ENCODE measurements at regions not wholly inside any gene's neighbourhood (a gene's known extent, or its start where the extent isn't known, plus 50 kb on each side); places are given as distances from the start of the nearest gene placed in this dataset.
"Not testable (repeated sequence)": the region's sequence is repeated elsewhere in the genome, so short reads cannot be mapped to it uniquely, and the experiment has no call there.

GRCh38 chr2:13699939-13700338 is 932.6 kb upstream of the LRATD1 start:
- not testable (repeated sequence) for DNase-seq (ENCODE audit: low read depth)

GRCh38 chr2:13711154-13711553 is 921.4 kb upstream of the LRATD1 start:
- DNase-seq (ENCODE audit: low read depth): no peak

- DNase-seq (ENCODE audit: low read depth): no peak
Measured at GRCh38 chr2:13714466-13714865, 918.1 kb upstream of the LRATD1 start.

- no peak for DNase-seq (ENCODE audit: low read depth)
Measured at GRCh38 chr2:13725945-13726344, 906.6 kb upstream of the LRATD1 start.

GRCh38 chr2:13745330-13745729 is 887.2 kb upstream of the LRATD1 start:
- DNase-seq (ENCODE audit: low read depth): no peak

GRCh38 chr2:13751955-13752354 is 880.6 kb upstream of the LRATD1 start:
- no peak for DNase-seq (ENCODE audit: low read depth)

- no peak for DNase-seq (ENCODE audit: low read depth)
Measured at GRCh38 chr2:13758412-13758811, 874.1 kb upstream of the LRATD1 start.

- DNase-seq (ENCODE audit: low read depth): no peak
Measured at GRCh38 chr2:13768274-13768673, 864.2 kb upstream of the LRATD1 start.

GRCh38 chr2:13770279-13770678 is 862.2 kb upstream of the LRATD1 start:
- no peak for DNase-seq (ENCODE audit: low read depth)

- DNase-seq (ENCODE audit: low read depth): no peak
Measured at GRCh38 chr2:13779996-13780395, 852.5 kb upstream of the LRATD1 start.

- no peak for DNase-seq (ENCODE audit: low read depth)
Measured at GRCh38 chr2:13791019-13791547, 841.4 kb upstream of the LRATD1 start.

- no peak for DNase-seq (ENCODE audit: low read depth)
Measured at GRCh38 chr2:13806539-13806938, 826.0 kb upstream of the LRATD1 start.

GRCh38 chr2:13813236-13813635 is 819.3 kb upstream of the LRATD1 start:
- no peak for DNase-seq (ENCODE audit: low read depth)

- no peak for DNase-seq (ENCODE audit: low read depth)
Measured at GRCh38 chr2:13818002-13818401, 814.5 kb upstream of the LRATD1 start.

- DNase-seq (ENCODE audit: low read depth): no peak
Measured at GRCh38 chr2:13819896-13820295, 812.6 kb upstream of the LRATD1 start.

GRCh38 chr2:13821255-13821880 is 811.1 kb upstream of the LRATD1 start:
- DNase-seq (ENCODE audit: low read depth): no peak

- DNase-seq (ENCODE audit: low read depth): no peak
Measured at GRCh38 chr2:13822365-13822764, 810.2 kb upstream of the LRATD1 start.

GRCh38 chr2:13826314-13826853 is 806.1 kb upstream of the LRATD1 start:
- DNase-seq (ENCODE audit: low read depth): no peak

GRCh38 chr2:13858626-13859025 is 773.9 kb upstream of the LRATD1 start:
- no peak for DNase-seq (ENCODE audit: low read depth)

GRCh38 chr2:13868275-13868674 is 764.2 kb upstream of the LRATD1 start:
- DNase-seq (ENCODE audit: low read depth): not testable (repeated sequence)

- DNase-seq (ENCODE audit: low read depth): no peak
Measured at GRCh38 chr2:13876491-13877037, 756.0 kb upstream of the LRATD1 start.

GRCh38 chr2:13877571-13877970 is 754.9 kb upstream of the LRATD1 start:
- DNase-seq (ENCODE audit: low read depth): no peak

- no peak for DNase-seq (ENCODE audit: low read depth)
Measured at GRCh38 chr2:13884291-13884976, 748.1 kb upstream of the LRATD1 start.
